Medulla oblongata (tissue), 1 donor: ENCODE measurements at regions not wholly inside any gene's neighbourhood (a gene's known extent, or its start where the extent isn't known, plus 50 kb on each side); places are given as distances from the start of the nearest gene placed in this dataset.

Source experiments
- DNase-seq: peaks from one replicate; pipeline ENCODE4 v3.0.0-alpha.2; 2015; ENCODE audit errors: extremely low spot score

DNA sequence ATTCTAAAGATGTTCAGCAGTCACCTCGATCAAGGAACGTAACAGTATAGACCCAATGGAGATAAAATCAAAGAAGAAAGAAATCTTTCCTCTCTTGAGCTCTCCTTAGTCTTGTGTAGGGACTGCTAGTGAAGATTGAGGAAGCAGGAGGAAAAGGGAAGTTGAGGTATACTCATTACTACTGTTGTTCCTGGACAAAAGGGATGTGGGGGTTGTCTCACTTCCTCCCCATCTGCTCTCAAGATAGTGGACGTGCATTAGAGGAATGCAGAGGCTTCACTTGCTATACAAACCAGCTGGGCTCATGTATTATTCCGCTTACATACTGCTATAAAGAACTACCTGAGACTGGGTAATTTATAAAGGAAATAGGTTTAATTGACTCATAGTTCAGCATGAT lies 208.9 kb upstream of the ARHGEF9 start:
- DNase-seq = peak; percentile 26

DNA sequence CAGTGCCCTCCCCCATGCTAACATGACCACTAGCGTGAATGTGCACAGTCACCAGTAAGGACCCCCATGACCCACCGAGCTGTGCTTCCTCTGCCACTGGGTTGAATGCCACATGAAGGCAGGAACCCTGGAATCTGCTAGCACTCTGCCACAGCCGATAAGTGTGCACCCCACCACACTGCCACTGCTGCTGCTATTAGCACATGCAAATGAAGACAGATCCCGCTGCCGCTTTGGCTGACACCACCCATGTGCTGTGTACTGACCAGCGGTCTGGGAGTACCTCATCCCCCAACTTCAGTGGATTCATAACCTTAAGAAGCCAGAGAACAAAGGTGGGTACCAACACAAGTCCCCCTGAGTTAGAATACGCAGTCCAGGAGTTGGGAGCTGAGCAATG lies 200.9 kb upstream of the ARHGEF9 start:
- no peak for DNase-seq

DNA sequence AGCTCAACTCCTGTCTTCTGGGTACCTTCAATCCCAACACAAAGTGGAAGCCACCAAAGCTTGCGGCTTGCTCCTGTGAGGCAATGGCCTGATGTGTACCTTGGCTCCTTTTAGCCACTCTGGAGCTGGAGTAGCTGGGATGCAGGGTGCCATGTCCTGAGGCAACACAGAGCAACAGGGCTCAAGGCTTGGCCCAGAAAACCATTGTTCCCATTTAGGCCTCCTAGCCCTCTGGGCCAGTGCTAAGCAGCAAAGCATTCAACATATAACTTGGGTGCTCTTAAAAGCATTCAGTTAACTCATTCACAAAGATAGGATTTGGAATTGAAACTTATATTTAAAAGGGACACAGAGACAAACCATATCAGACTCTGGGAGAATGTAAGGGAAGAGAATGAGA lies 194.5 kb upstream of the ARHGEF9 start:
- DNase-seq = no peak

DNA sequence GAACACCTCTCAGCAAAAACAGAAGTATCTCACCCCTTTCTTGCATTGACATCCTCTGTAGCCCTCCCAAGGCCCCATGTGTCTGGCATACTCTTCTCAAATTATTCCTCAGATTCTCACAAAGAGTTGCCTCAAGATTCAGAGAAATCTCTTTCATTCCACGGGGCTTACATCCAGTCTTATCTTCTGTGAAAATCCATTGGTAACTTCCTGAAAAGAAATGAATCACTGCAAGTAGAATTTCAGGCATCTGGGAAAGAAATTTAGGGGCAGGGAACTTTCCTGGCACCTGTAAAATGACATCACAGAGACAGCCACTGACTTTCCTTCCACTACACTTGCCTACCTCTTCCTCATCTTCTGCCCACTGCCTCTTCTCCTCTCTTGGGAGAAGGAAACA lies 182.5 kb upstream of the ARHGEF9 start:
- DNase-seq = no peak

DNA sequence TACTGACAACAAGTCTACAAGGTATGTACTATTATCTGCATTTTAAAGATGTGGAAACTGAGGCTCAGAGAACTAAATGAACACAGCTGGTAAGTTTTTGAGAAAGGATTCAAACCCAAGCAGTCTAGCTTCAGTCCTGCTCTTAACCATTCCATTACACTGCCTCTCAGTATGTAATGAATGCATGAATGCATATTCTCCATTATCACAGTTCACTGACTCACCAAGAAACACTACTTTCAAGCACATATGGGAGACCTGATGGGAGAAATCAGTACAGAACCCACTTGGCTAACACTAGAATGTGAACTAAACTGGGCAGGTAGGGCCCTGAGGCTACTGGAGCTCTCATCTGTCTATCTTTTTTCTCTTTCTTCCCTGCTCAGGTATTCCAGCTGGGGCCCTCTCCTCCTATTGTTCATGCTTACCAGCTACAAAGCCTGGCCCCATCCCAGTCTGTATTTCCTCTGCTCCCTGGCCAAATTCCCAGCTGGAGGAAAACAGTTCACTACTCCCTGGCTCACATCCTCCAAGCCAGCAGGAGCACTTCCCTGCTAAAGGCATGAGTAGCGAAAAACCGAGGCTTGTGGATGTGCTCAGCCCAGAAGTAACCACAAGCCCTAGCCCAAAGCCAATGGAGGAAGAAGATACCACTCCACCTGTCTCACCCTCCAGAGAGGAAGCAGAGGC lies 178.2 kb upstream of the ARHGEF9 start:
- no peak for DNase-seq

DNA sequence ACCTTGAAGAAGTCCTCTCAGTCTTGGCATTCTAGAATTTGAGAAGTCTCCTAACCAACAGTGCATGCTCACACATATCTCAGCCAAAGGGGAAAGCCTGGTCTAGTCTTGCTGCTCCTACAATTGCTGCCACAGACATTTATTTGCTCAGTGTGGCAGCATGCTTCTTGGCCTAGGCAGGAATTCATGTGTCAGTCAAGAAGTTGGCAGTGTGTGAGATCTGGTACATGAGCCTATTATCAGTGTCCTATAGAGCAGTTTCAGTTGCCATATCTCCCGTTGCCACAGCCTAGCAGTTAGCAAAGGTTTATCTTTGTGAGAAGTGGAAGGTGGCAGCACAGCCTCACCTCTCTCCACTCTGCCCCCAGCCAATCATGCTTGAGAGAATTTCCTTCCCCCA lies 176.9 kb upstream of the ARHGEF9 start:
- no peak for DNase-seq

DNA sequence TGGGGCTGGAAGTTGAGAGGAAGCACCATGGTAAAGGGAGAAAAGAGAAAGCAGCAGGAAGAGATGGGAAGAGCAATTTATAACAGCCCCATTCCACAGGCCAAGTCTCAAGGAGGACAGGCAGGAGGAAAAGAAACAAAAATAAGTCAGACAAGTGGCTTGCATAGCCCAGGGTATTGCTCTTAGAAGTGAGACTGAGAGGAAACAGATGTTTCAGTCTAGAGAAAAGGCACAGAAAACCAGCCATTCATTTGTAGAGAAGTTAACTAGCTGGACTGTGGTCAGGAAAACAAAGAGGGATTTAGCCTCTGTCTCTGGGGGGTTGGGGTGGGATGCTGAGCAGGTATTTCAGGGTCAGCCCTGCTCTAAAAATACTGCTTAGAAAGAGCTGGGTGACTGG lies 175.0 kb upstream of the ARHGEF9 start:
- no peak for DNase-seq

DNA sequence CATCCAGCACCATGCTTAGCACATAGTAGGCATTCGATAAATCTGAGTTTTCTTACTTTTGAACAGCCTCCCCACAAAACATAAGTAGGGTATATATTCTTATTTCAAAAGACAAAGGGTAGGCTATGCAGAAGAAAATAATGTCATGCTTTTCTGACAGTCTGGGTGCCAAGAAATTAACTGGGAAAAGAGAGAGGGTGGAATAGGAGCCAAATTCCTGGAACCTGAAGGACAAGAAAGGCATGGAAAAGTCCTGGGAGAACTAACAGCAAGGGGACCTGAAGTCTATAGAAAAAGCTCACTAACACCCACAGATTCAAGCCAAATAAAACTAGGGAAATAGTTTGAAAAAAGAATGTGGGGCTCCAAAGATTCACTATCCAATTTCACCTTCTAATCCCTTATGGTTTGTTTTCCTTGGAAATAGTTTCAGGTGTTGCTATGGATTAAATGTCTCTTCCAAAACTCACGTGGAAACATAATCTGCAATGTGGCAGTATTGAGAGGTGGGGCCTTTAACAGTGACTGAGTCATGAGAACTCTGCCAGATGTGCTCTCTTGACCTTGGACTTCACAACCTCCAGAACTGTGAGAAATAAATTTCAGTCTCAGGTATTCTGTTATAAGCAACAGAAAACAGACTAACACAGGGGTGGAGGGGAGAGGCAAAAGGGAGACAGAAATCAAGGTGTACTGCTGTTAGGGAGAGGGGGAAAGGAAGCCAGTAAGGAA lies 173.3 kb upstream of the ARHGEF9 start:
- no peak for DNase-seq

DNA sequence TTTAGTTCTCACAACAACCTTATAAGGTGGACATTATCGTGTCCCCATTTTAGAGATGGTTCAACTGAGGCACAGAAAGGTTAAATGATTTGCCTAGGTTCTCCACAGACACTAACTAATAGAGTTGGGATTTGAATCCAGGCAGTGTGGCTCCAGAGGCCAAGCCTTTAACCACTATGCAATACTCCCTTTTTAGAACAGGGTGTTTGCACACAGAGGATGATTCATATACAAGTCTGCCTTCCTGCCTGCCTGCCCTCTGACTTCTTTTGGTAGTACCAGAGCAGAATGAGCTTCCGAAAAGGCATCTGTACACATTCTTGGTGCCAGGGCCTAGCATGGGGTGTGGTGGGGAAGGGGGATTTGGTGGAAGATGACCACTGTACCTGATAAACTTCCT lies 150.8 kb upstream of the ARHGEF9 start:
- no peak for DNase-seq

DNA sequence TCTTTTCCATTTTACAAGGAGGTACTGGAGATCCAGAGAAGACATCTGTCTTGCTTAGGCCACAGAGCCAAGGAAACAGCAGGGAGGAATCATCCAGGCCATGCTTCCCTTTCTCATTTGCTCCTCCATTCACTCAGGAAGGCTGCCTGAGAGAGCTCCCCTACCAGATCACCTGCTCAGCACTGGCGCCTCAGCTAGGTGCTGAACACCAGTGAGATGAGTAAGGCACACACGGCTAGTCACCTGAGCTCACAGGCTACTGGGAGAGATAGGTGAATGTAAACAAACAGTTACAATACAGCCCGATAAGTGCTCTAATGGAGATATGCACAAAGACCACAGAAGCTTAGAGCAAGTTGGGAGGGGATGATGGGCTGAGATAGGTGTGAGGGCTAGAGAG lies 149.8 kb upstream of the ARHGEF9 start:
- DNase-seq = no peak

DNA sequence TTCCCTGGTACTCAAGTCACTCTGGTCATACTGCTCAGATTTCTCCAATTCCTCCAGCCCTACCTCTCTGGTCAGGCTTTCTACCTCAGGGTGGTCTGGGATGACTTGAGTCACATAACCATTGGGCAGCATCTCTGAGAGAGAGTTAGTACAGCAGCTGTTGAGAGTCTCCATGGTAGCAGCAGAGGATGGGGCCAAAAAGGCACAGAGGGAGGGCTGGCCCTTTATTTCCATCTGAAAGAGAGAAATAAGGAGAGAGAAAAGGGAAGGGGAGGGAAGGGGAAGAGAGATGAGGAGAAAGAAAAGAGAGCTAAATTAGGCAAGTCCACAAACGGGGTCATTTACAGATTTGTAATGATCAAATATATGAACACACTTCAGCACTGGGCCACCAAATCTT lies 149.1 kb upstream of the ARHGEF9 start:
- no peak for DNase-seq

DNA sequence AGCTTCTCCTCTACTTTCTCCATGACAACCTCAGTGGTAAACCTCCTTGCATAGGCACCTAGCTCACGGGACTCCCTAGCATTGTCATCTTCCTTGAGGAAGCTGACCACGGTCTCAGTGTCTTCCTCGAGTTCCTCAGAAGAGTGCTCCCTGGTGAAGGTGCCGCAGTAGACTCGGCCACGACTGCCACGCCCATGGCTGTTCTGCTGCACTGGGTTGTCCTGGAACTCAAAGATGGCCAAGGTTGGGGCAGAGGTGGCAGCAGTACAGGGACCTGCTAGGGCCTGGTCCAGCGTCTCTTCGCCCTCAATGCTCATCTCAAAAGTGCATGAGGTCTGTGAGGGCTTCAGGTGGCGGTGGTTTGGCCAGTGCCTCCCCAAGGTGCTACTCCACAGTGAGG lies 147.9 kb upstream of the ARHGEF9 start:
- DNase-seq = no peak

DNA sequence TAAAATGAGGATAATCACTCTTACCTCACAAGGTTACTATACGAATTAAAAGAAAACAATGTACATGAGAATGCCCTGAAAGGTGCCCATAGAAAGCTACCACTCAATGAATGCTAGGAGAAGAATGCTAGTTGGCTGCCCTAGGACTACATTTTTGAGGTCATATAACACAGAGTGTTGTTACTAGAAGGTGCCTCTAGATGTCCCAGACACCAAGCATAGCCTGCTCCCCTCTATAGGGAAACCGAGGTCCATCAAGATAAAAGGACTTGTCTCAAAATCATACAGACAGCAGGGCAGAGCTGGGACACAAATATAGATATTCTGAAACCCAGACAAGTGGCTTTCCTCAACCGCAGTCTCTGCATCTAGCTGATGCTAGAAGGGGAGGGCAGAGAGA lies 147.0 kb upstream of the ARHGEF9 start:
- no peak for DNase-seq

DNA sequence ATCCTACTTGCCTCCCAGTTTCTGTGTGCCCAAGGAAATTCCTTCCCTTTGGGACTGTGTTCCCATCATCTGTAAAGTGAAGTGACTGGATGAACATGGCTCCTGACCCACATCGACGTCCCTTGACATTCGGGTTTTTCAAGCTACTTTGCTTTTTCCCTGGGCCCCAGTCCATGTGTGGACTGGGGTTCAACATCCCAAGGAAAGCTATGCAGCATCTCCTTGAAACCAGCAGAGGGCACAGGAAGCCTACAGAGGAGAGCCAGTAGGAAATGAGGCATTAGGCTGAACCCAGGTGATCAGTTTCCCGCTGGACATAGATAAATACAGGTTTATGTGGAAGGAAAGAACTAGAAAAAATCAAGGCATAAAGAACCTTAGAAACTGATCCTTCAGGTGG lies 145.1 kb upstream of the ARHGEF9 start:
- DNase-seq = no peak

DNA sequence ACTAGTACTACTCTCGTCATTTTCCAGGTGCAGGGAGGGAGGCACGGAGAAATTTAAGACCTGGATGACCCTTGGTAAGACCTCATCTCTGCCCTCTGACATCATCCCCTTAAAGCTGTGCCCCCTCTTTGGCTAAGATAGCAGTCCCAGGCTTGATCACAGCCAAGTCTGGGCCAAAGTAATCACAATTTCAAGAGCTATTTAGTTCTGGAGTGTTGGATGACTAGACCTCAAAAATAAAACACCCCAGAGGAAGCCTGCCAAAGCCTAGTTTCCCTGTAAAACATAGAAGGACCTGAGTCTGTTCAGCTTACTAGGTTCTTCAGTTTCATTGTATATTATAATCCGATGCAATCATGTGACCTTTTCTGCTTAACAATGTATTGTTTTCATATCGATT lies 144.6 kb upstream of the ARHGEF9 start:
- DNase-seq = no peak

DNA sequence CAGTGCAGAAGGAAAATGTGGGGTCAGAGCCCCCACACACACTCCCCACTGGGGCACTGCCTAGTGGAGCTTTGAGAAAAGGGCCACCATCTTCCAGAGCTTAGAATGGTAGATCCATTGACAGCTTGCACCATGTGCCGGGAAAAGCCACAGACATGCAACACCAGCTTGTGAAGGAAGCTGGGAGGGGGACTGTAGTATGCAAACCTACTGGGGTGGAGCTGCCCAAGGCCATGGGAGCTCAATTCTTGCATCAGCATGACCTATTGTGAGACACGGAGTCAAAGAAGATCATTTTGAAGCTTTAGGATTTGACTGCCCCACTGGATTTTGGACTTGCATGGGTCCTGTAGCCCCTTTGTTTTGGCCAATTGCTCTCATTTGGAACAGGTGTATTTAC lies 142.8 kb upstream of the ARHGEF9 start:
- no peak for DNase-seq

DNA sequence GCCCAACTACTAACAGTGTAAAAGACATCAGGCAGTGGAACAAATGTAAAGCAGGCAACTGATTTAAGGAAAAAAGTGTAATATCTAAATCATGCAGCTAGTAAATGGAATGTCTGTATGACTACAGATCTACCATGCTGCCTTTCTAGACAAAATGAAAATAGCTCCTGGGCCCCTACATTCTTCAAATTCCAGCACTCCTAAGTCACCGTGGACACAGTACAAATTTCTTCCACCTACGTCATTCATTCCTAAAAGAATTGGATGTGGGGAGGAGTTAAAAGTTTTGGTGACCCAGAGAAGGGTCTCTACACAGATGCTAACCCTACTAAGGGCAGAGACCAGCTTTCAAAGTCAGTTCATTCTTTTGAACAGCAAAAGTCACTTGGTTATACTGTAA lies 137.2 kb upstream of the ARHGEF9 start:
- DNase-seq = no peak

DNA sequence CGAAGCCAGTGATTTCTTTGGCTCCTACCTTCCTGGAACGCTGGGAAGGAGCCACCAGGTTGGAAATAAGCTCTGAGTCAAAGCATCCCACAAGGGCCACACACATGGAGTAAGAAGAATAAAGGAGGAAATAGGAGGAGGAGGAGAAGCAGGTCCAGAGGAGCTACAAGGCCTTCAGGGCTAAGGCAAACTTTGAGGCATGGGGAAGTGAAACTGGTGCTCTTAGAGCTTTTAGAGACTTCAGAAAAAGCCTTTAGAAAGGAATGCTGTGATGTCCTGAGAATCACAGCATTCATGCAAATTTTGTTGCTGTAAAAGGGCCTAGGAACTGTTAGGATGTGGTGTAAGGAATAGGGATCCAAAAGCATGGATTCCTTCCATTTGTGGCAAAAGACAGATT lies 135.9 kb upstream of the ARHGEF9 start:
- peak; percentile 2 for DNase-seq

DNA sequence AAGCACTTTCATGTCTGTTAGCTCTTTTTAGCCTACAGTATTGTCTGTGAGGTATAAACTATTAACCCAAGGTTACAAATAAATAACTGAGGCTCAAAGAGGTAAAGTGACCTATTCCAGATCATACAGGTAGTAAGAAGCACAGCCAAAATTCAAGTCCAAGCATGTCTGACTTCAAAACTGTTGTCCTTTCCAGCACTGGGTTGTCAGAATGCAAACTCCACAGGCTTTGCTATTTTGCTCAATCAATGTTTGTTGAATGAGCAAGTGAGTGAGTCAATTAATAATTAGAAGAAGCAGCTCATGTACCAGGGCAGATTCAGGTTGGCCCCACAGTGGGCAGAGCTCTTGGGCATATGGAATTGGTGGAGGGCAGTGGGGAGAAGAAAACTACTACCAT lies 134.1 kb upstream of the ARHGEF9 start:
- no peak for DNase-seq

DNA sequence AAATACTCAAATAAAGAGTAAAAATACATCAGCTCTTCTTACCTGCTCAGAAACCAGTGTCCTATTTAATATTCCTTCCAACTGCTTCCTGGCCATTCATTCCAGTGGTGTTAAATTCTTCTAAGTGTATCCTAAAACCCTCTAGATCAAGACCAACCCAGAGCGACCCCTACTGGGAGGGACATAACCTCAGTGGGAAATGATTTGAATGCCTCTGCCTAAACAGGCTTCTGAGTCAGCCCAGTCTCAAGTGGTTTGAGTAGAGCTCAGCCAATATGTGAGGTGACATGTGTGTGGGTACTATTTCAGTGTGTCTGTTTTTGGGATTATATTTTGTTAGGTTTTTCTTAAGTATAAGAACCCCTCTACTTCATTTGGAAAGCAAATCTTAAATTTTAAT lies 133.6 kb upstream of the ARHGEF9 start:
- no peak for DNase-seq

DNA sequence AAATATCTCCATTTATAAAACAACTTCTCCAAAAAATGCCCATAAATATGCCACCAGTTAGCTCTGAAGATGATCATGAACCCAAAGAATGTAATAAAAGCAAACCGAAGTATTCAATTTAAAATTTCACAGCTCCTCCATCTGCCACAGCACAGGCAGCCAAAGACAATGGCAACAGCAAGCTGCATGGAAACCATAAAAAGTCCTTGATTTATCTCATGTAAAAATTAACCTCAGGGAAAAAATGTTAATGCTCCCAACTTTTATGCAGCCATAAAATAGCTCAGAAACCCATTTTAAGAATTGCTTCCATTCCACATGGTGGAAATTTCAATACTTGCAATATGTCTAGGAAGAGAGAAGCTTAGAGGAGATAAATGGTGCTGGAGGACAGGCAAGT lies 132.3 kb upstream of the ARHGEF9 start:
- DNase-seq = no peak

DNA sequence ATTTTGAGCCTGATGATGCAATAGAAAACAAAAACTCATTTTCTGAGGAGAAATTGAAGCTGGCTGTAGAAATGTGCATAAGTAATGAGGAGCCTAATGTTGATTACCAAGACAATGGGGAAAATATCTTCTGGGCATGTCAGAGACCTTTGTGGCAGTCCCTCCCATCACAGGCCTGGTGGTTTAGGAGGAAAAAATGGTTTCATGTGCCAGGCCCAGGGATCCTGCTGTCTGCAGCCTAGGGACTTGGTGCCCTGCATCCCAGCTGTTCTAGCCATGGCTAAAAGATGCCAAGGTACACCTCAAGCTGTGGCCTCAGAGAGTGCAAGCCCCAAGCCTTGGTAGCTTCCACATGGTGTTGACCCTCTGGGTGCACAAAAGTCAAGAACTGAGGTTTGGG lies 128.7 kb upstream of the ARHGEF9 start:
- no peak for DNase-seq

DNA sequence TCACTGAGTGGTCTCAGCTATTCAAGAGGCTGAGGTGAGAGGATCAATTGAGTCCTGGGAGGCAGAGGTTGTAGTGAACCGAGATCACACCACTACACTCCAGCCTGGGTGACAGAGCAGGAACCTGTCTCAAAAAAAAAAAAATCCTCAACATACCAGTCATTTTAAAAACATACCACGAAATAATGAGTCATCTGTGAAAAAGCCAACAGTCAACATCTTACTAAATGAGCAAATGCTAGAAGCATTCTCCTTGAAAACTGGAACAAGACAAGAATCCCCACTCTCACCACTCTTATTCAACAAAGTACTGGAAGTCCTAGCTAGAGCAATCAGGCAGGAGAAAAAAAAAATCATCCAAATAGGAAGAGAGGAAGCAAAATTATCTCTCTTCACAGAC lies 104.0 kb upstream of the ARHGEF9 start:
- no peak for DNase-seq
